ENCODE measurements at regions not wholly inside any gene's neighbourhood (a gene's known extent, or its start where the extent isn't known, plus 50 kb on each side); places are given as distances from the start of the nearest gene placed in this dataset.

- Histone ChIP-seq H3K27ac (ENCODE audit: low read depth, low read length, poor library complexity, severe bottlenecking) (no peak overlapping the region), H2AFZ (ENCODE audit: low read length) (no peak overlapping the region), H3K27me3 (ENCODE audit: insufficient read depth, low read length) (no peaks in the 10 kb centered on the region), H3K79me2 (ENCODE audit: insufficient read depth, low read length) (no peaks in the 10 kb centered on the region), H3K4me2 (ENCODE audit: low read length) (no peak overlapping the region), H3K4me3 (ENCODE audit: low read depth, low read length, poor library complexity, severe bottlenecking) (no peak overlapping the region), H3K4me1 (ENCODE audit: insufficient read depth, low read length, severe bottlenecking) (no peaks in the 10 kb centered on the region), H3F3A (ENCODE audit: insufficient read depth, low read length) (no peaks in the 10 kb centered on the region), H3K9me2 (ENCODE audit: low read depth, low read length) (no peaks in the 10 kb centered on the region), H3K9ac (ENCODE audit: low read length) (no peak overlapping the region), H4K20me1 (ENCODE audit: insufficient read depth, low read length) (no peaks in the 10 kb centered on the region), H3K36me3 (ENCODE audit: insufficient read depth, low read length) (no peaks in the 10 kb centered on the region), H3K9me3 (ENCODE audit: low read length) (no peaks in the 10 kb centered on the region)
- TF ChIP-seq EZH2 (IDR thresholded peaks at IDR 0.05; ENCODE audit: borderline replicate concordance, low read length) (no peak), CTCF (IDR thresholded peaks at IDR 0.05; ENCODE audit: low read length) (no peak)
Measured at GRCh38 chr18:7395566-7395965, 164.7 kb downstream of the LRRC30 start.

GRCh38 chr18:7413906-7414305 lies 153.2 kb upstream of the PTPRM start:
- H3K4me2 ChIP-seq (ENCODE audit: low read length), result no peak overlapping the region

GRCh38 chr18:7414459-7414858 lies 152.7 kb upstream of the PTPRM start:
- no peaks in the 10 kb centered on the region for H4K20me1 ChIP-seq (ENCODE audit: insufficient read depth, low read length)
- no peak overlapping the region for H3K4me2 ChIP-seq (ENCODE audit: low read length)
- H3K9me2 ChIP-seq (ENCODE audit: low read depth, low read length), result no peaks in the 10 kb centered on the region
- H3K27me3 ChIP-seq (ENCODE audit: insufficient read depth, low read length), result 0 out of 2 replicates have a peak, but pooled peaks cover 3% of the 10 kb centered on the region
- no peak overlapping the region for H3K9ac ChIP-seq (ENCODE audit: low read length)
- no peak overlapping the region for H3K4me3 ChIP-seq (ENCODE audit: low read depth, low read length, poor library complexity, severe bottlenecking)
- H3K9me3 ChIP-seq (ENCODE audit: low read length), result no peaks in the 10 kb centered on the region
- no peak overlapping the region for H2AFZ ChIP-seq (ENCODE audit: low read length)
- no peaks in the 10 kb centered on the region for H3K36me3 ChIP-seq (ENCODE audit: insufficient read depth, low read length)
- no peak overlapping the region for H3K27ac ChIP-seq (ENCODE audit: low read depth, low read length, poor library complexity, severe bottlenecking)
- H3F3A ChIP-seq (ENCODE audit: insufficient read depth, low read length), result no peaks in the 10 kb centered on the region
- TF ChIP-seq CTCF (IDR thresholded peaks at IDR 0.05; ENCODE audit: low read length), result no peak
- TF ChIP-seq EZH2 (IDR thresholded peaks at IDR 0.05; ENCODE audit: borderline replicate concordance, low read length), result no peak
- no peaks in the 10 kb centered on the region for H3K4me1 ChIP-seq (ENCODE audit: insufficient read depth, low read length, severe bottlenecking)
- H3K79me2 ChIP-seq (ENCODE audit: insufficient read depth, low read length), result no peaks in the 10 kb centered on the region

More at GRCh38 chr18:7413906-7414305, 153.2 kb upstream of the PTPRM start:
- TF ChIP-seq CTCF (IDR thresholded peaks at IDR 0.05; ENCODE audit: low read length), result no peak
- no peak for TF ChIP-seq EZH2 (IDR thresholded peaks at IDR 0.05; ENCODE audit: borderline replicate concordance, low read length)
- Histone ChIP-seq H3K9me2 (ENCODE audit: low read depth, low read length) (no peaks in the 10 kb centered on the region), H4K20me1 (ENCODE audit: insufficient read depth, low read length) (no peaks in the 10 kb centered on the region), H3F3A (ENCODE audit: insufficient read depth, low read length) (no peaks in the 10 kb centered on the region), H2AFZ (ENCODE audit: low read length) (no peak overlapping the region), H3K4me1 (ENCODE audit: insufficient read depth, low read length, severe bottlenecking) (no peaks in the 10 kb centered on the region), H3K79me2 (ENCODE audit: insufficient read depth, low read length) (no peaks in the 10 kb centered on the region), H3K27ac (ENCODE audit: low read depth, low read length, poor library complexity, severe bottlenecking) (no peak overlapping the region), H3K4me3 (ENCODE audit: low read depth, low read length, poor library complexity, severe bottlenecking) (no peak overlapping the region), H3K9ac (ENCODE audit: low read length) (no peak overlapping the region), H3K36me3 (ENCODE audit: insufficient read depth, low read length) (no peaks in the 10 kb centered on the region), H3K27me3 (ENCODE audit: insufficient read depth, low read length) (0 out of 2 replicates have a peak, but pooled peaks cover 3% of the 10 kb centered on the region), H3K9me3 (ENCODE audit: low read length) (no peaks in the 10 kb centered on the region)
